ENCODE measurements at regions not wholly inside any gene's neighbourhood (a gene's known extent, or its start where the extent isn't known, plus 50 kb on each side); places are given as distances from the start of the nearest gene placed in this dataset.

- FAIRE-seq (no peak), DNase-seq (ENCODE audit: low read depth in 1 of 2, low spot score in 2 of 2) (no peak)
- H3K23me2 ChIP-seq (ENCODE audit: low read depth, low read length): no peaks in the 10 kb centered on the region
- H3K4me2 ChIP-seq (ENCODE audit: insufficient read depth in 1 of 2, low read depth in 2 of 2, low read length in 2 of 2): no peak overlapping the region
- H3K4ac ChIP-seq (replicated peaks; ENCODE audit: insufficient read length, low read depth, low read length): no peak overlapping the region
- no peak overlapping the region for H2AK5ac ChIP-seq (ENCODE audit: low read depth, low read length)
- H3K79me2 ChIP-seq (ENCODE audit: control insufficient read depth in 1 of 2, insufficient read depth in 2 of 2, low read length in 2 of 2): no peaks in the 10 kb centered on the region
- no peak overlapping the region for H3K23ac ChIP-seq (ENCODE audit: insufficient read length)
- 93% methylated on average over 2 of the region's 2 CpGs; no CpG with 5 or more reads in 1 of the 2 experiments for WGBS, 2 experiments (ENCODE audit: extremely low coverage in 1 of 2, insufficient coverage in 1 of 2, insufficient read length in 1 of 2, insufficient replicate concordance in 2 of 2, low coverage in 1 of 2, low lambda C conversion rate in 2 of 2, missing lambda C conversion rate in 1 of 2)
- no peak overlapping the region for H2BK120ac ChIP-seq (replicated peaks; ENCODE audit: low read depth, low read length)
- no peak overlapping the region for H3K18ac ChIP-seq (ENCODE audit: extremely low read depth, low read length)
- H3K79me1 ChIP-seq (ENCODE audit: low read depth, low read length): no peaks in the 10 kb centered on the region
- H4K91ac ChIP-seq (replicated peaks; ENCODE audit: insufficient read length, low read length): no peak overlapping the region
- no peak overlapping the region for H3K9ac ChIP-seq (replicated peaks in 1 of 4; ENCODE audit: extremely low read depth in 1 of 4, low read depth in 3 of 4, low read length in 3 of 4)
- no peaks in the 10 kb centered on the region for H3K36me3 ChIP-seq (ENCODE audit: control insufficient read depth in 2 of 4, insufficient read depth in 4 of 4, low read length in 3 of 4)
- no peak overlapping the region for H2BK5ac ChIP-seq (ENCODE audit: low read depth, low read length)
- no peaks in the 10 kb centered on the region for H4K20me1 ChIP-seq (replicated peaks in 1 of 2; ENCODE audit: control insufficient read depth in 1 of 2, insufficient read depth in 2 of 2, low read length in 2 of 2)
- H3K4me1 ChIP-seq (replicated peaks in 1 of 4; ENCODE audit: control insufficient read depth in 3 of 4, insufficient read depth in 4 of 4, low read length in 3 of 4): no peaks in the 10 kb centered on the region
- H3K4me3 ChIP-seq (ENCODE audit: extremely low read depth in 1 of 4, insufficient read depth in 2 of 4, low read depth in 3 of 4, low read length in 4 of 4): no peak overlapping the region
- ChIA-PET POLR2A (ENCODE audit: partially characterized antibody) (no interaction called here), CTCF (ENCODE audit: partially characterized antibody) (no interaction called here)
- H3K56ac ChIP-seq (replicated peaks; ENCODE audit: insufficient read length, low read depth, low read length): no peak overlapping the region
- H4K5ac ChIP-seq (ENCODE audit: insufficient read length, low read depth, low read length): no peak overlapping the region
- H2BK20ac ChIP-seq (ENCODE audit: low read length): no peak overlapping the region
- no peak overlapping the region for H3K27ac ChIP-seq (ENCODE audit: low read depth, low read length)
- no peak overlapping the region for H4K8ac ChIP-seq (ENCODE audit: extremely low read depth, insufficient read depth, low read length)
- H3K27me3 ChIP-seq (replicated peaks in 1 of 4; ENCODE audit: control insufficient read depth in 3 of 4, extremely low read depth in 1 of 4, insufficient read depth in 3 of 4, low read length in 3 of 4): no peaks in the 10 kb centered on the region
- H2AFZ ChIP-seq (ENCODE audit: low read length): no peak overlapping the region
- H2BK15ac ChIP-seq (ENCODE audit: low read length): no peak overlapping the region
- H2BK12ac ChIP-seq (ENCODE audit: low read depth, low read length): no peak overlapping the region
- H3K14ac ChIP-seq (ENCODE audit: insufficient read length): no peak overlapping the region
- no peaks in the 10 kb centered on the region; a peak in 1 of 4 replicates for H3K9me3 ChIP-seq (ENCODE audit: insufficient read depth in 2 of 2, low read depth in 1 of 2, low read length in 1 of 2)
- no peak for TF ChIP-seq BACH1 (IDR thresholded peaks at IDR 0.05; ENCODE audit: low read length)
- TF ChIP-seq, protein P1, sequence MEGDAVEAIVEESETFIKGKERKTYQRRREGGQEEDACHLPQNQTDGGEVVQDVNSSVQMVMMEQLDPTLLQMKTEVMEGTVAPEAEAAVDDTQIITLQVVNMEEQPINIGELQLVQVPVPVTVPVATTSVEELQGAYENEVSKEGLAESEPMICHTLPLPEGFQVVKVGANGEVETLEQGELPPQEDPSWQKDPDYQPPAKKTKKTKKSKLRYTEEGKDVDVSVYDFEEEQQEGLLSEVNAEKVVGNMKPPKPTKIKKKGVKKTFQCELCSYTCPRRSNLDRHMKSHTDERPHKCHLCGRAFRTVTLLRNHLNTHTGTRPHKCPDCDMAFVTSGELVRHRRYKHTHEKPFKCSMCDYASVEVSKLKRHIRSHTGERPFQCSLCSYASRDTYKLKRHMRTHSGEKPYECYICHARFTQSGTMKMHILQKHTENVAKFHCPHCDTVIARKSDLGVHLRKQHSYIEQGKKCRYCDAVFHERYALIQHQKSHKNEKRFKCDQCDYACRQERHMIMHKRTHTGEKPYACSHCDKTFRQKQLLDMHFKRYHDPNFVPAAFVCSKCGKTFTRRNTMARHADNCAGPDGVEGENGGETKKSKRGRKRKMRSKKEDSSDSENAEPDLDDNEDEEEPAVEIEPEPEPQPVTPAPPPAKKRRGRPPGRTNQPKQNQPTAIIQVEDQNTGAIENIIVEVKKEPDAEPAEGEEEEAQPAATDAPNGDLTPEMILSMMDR (IDR thresholded peaks at IDR 0.05; ENCODE audit: control extremely low read depth in 1 of 3, insufficient read depth in 1 of 3, low read depth in 1 of 3, low read length in 3 of 3): no peak
- no peak for TF ChIP-seq ATF2 (IDR thresholded peaks at IDR 0.05; ENCODE audit: low read length)
- no peak for TF ChIP-seq SIX5 (IDR thresholded peaks at IDR 0.05; ENCODE audit: low read depth, low read length)
- no peak for TF ChIP-seq ASH2L (IDR thresholded peaks at IDR 0.05; ENCODE audit: low read length)
- no peak for TF ChIP-seq MAFK (IDR thresholded peaks at IDR 0.05; ENCODE audit: low read depth, low read length)
- TF ChIP-seq RAD21 (IDR thresholded peaks at IDR 0.05 in 1 of 2, conservative IDR thresholded peaks at IDR 0.05 in 1 of 2; ENCODE audit: low read depth in 2 of 2, low read length in 2 of 2): no peak
- no peak for TF ChIP-seq HDAC2 (IDR thresholded peaks at IDR 0.05; ENCODE audit: borderline replicate concordance in 1 of 2, low read depth in 2 of 2, low read length in 2 of 2)
- TF ChIP-seq, protein P2, sequence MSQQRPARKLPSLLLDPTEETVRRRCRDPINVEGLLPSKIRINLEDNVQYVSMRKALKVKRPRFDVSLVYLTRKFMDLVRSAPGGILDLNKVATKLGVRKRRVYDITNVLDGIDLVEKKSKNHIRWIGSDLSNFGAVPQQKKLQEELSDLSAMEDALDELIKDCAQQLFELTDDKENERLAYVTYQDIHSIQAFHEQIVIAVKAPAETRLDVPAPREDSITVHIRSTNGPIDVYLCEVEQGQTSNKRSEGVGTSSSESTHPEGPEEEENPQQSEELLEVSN (IDR thresholded peaks at IDR 0.05): no peak
Measured at GRCh38 chr4:33446953-33447352, 2726.8 kb downstream of the PCDH7 start.
